ENCODE measurements at regions not wholly inside any gene's neighbourhood (a gene's known extent, or its start where the extent isn't known, plus 50 kb on each side); places are given as distances from the start of the nearest gene placed in this dataset.
"Not testable (repeated sequence)": the region's sequence is repeated elsewhere in the genome, so short reads cannot be mapped to it uniquely, and the experiment has no call there.

- TF ChIP-seq CTCF (optimal IDR thresholded peaks at IDR 0.05 in 1 of 3, IDR thresholded peaks at IDR 0.05 in 1 of 3, conservative IDR thresholded peaks at IDR 0.05 in 1 of 3; ENCODE audit: extremely low read depth in 1 of 3, insufficient read depth in 2 of 3, low read length in 3 of 3); EZH2 (IDR thresholded peaks at IDR 0.05; ENCODE audit: low read length): not testable (repeated sequence)
Measured at GRCh38 chr3:153559366-153559765, 397.3 kb downstream of the RAP2B start.
